NCI-H2227 treated with DMSO at 0.1 percent for 48 hours (cell line): ENCODE measurements at regions not wholly inside any gene's neighbourhood (a gene's known extent, or its start where the extent isn't known, plus 50 kb on each side); places are given as distances from the start of the nearest gene placed in this dataset.
"Not testable (repeated sequence)": the region's sequence is repeated elsewhere in the genome, so short reads cannot be mapped to it uniquely, and the experiment has no call there.

Source experiments
- DNase-seq: peaks from one replicate; lab custom pipeline; 2025; lab: John Stamatoyannopoulos, UW

- DNase-seq, result peak; percentile 6
Observed at GRCh38 chr4:79266136-79266535, 59.7 kb downstream of the NAA11 start.

DNA sequence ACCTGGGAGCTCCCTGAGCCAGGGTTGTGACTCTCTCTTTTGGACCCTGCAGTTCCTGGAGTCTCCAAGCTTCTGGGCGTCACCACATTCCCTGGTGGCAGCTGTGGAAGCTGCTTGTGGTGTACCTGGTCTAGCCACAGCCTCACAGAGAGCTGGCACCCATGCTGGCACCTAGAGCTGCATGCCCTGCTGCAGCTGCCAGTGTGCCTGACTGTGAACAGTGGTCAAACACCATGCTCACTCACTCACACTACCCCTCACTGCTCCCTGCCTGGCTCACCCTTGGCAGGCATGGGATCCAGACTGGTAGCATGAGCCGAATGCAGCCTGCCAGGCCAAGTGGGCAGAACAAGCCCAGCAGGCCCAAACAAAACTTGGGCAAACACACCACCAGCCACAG lies 66.6 kb downstream of the NAA11 start:
- DNase-seq, result no peak

DNA sequence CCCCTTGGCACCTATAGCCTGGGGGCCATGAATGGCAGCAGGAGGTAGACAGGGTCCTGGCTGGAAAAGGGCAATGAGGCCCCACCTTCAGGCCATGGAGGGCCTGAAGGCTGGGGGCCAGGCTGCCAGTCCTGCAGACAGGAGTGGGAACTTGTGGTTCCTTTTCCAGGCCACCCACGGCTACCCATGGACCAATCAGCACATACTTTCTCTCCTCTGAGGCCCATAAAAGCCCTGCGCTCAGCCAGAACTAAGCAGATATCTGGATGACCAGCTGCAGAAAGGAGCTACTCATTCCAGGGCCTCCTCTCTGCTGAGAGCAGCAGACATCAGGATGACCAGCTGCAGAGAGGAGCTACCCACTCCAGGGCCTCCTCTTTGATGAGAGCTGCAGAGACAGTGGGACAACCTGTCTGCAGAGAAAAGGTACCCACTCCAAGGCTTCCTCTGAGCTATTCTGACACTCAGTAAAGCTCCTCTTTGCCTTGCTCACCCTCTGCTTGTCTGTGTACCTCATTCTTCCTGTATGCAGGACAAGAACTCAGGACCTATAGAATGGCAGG lies 67.2 kb downstream of the NAA11 start:
- DNase-seq, result no peak

DNA sequence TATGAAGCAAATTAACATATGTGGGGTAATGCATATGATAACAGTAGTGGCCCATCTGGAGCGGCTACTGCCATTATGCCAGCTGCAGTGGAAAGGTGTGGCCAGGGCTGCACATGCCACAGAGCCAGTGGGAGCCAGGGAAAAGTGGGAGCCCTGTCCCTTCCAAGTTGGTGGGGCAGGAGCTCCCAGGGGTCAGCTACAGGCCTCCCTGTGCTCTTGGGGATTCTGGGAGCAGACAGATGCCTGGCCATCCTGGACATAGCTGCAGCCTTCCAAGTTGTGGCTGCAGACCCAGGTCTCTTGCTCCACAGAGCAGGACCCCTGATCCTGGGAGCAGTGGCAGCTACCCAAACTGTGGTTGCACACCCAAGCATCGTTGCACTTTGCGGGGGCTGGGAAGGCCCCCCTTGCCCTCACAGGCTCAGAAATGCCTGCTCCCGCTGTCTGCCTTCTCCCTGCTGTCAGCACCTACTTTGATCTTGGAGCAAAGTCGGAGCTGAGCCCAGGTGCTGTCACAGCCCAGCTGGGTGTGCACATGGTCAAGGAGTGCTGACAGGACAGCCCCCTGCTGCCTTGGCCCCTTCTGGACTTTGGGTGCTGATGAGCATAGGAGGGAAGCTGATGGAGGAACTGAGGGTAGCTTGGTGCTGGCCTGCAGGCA lies 67.8 kb downstream of the NAA11 start:
- DNase-seq, result no peak

DNA sequence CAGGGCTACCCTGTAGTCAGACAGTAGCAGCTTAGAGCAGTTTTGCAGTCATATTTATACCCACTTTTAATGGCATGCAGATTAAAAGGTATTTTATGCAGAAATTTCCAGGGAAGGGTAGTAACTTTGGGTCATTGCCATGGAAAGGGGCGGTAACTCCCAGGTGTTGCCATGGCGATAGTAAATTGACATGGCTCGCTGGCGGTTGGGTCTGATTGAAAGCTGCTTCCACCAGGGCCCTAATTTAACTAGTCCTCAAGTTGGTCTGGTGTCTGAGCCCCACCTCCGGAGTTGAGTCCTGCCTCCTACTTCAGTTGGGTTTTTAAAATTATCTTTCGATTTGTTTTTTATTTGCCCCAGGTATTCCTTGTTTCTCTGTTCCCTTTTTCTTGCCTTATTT lies 70.1 kb downstream of the NAA11 start:
- DNase-seq, result peak; percentile 45

DNA sequence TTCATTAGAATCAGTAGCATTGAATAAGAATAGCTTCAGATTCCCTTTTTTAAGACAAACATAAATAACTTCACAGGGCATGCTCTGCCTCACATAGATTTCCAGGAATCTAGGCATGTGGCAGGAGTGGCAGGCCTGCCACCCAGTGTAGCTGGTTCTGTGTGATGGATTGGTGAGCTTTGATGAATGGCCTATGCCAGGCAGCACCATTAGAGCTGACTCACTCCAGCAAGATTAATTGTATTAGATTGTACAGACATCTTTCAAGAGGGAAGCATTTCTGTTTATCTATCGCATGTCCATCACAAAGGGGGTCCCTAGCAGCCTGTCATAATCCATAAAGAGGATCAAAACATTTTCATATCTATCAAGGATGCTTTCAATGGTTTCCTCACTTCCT lies 71.9 kb downstream of the NAA11 start:
- DNase-seq, result no peak

GRCh38 chr4:79253168-79253567 lies 72.7 kb downstream of the NAA11 start:
- DNase-seq, result no peak

DNA sequence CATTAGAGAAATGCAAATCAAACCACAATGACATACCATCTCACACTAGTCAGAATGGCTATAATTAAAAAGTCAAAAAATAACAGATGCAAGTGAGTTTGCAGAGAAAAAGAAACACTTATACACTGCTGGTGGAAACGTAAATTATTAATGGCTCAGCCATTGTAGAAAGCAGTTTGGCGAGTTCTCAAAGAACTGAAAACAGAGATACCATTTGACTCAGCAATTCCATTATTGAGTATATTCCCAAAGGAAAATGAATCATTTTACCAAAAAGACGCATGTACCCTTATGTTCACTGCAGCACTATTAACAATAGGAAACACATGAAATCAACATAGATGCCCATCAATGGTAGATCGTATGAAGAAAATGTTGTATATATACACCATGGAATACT lies 75.0 kb downstream of the NAA11 start:
- DNase-seq, result no peak

GRCh38 chr4:79249881-79250503 lies 75.9 kb downstream of the NAA11 start:
- no peak for DNase-seq

- DNase-seq, result no peak
Observed at GRCh38 chr4:79248610-79249009, 77.3 kb downstream of the NAA11 start.

- no peak for DNase-seq
Observed at GRCh38 chr4:79247695-79248394, 78.0 kb downstream of the NAA11 start.

GRCh38 chr4:79245200-79245940 lies 80.5 kb downstream of the NAA11 start:
- not testable (repeated sequence) for DNase-seq

DNA sequence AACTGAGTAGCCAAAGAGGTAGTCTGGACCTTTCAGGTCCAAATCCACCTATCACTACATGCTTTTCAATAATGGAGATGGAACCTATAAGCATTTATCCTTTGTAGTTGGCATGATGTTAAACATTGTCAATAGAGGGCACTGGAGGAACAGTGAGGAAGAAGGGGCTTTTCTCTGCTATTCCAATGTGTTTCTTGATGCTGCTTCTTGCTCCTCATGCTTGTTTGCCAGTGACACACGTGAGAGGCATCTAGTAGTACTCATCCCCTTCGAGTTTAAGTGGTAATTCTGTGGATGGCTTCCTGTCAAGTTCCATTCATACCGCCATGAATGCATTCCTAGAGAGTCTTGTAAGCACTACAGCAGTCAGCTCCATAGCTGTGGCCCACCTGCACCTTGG lies 84.0 kb downstream of the NAA11 start:
- DNase-seq, result no peak

DNA sequence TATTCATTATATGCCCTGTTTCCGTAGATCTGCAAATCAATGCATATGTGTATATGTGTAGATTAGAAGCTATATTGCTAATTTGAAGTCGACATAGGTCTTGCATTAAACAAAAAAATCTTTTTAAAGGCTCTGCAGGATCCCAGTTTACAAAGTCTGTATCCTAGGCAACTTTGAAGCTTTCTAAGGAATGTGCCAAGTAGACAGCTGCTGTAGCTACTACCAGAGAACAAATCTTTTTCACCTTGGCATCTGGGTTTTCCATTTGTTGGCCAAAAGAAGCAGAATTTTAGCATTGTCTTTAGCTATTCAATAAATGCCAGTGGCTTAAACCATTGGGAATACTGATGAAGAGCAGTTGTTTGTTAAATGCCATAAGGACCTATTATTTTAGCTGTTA lies 88.0 kb downstream of the NAA11 start:
- DNase-seq, result no peak

DNA sequence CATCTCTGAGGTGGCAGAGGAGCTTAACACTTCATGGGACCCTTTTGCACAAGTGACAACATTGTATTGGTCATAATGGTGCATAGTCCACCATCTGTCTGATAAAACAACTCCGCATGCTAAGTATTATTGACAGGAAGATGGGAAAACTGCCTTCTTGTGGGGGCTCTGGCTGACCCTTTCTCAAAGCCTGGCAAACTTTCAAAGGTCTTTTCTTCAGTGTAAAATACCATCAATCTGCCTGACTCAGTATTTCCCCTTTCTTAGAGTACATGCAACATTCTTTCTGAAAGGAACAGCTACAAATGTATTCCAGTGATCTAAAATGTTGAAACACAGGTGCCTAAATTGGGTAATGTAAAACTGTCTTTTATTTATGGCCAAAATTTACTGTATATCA lies 89.1 kb downstream of the NAA11 start:
- DNase-seq, result no peak

GRCh38 chr4:79235095-79235494 lies 90.8 kb downstream of the NAA11 start:
- no peak for DNase-seq

- no peak for DNase-seq
Observed at GRCh38 chr4:79233820-79234219, 92.0 kb downstream of the NAA11 start.

DNA sequence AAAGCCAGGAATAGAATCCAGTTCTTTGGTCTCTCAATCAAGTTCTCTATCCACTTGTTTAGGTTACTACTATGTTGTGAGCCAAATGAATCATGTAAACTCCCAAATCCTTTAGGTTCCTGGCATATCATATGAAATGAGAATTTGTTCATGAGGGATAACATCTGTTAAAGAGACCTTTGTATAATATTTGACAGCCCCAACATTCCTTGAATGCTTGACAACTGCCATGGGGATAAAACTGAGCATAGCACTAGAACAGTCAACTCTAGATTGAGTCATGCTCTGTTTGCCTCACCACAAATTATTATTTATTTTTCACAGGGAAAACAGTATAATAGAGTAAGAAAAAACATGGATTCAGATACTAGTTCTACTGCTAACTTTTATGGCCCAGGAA lies 93.3 kb downstream of the NAA11 start:
- no peak for DNase-seq

DNA sequence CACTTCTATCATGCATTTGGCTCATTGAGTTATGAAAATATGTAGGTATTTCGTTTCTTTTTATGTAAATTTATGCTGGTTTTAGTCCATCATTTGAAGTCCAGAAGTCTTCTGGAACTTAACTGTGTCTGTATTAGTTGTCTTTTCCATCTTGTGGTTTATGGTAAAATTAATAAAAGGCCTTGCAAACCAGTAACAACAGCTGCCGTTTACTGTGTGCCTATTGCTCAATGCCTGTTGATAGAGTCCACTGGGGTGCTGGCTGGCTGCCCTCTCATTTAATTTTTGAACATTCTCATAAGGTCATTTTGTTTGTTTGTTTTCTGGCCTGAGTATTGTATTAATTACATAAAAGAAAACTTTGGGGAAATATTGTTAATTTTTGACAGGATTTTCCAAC lies 98.0 kb downstream of the NAA11 start:
- no peak for DNase-seq

- DNase-seq, result peak; percentile 26
Observed at GRCh38 chr4:79225360-79225759, 100.5 kb downstream of the NAA11 start.

DNA sequence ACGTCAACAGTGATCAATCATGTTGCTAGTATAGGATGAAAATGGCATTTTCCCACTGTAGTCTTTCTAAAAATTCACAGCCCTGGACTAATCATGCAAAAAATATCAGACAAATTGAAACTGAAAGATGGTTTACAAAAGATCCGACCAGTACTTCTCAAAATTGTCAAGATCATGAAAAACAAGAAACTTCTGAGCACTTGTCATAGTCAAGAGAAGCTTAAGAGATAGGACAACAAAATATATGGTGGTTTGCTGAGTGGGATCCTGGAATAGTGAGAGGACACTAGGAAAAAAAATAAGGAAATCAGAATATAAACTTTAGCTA lies 101.1 kb downstream of the NAA11 start:
- DNase-seq, result no peak

DNA sequence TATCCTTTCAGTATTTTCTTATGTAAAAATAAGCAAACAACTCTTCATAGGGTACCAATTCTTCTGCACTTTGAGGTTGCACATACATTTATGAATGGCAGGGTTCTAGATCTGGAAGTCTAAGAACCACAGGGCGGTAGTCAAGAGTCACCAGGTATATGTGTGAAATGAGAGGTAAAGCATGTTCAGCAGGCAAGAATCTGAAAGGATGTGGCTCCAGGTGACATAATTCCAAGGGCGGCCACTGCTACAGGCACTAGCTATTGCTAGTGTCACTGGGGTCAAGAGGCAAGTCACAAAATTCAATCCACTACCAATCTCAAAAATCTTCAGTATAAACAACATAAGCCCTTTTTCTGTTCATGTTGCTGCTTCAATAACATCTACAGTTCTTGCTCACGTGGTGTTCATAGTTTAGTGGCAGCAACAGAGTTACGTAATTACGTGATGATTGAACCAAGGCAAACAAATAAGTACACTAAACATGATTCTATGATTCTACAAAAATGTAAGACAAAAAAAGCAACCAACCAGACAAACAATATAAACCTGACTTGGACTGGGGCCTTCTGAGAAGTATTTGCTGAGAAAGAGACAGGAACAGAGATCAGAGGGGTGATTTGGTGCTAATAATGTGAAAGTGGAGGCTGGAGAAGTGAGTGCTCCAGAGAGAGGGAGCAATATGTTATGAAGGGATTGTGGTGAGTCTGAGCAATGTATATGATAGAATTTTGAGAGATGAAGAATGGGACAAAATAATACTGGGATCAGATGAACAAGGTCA lies 101.7 kb downstream of the NAA11 start:
- no peak for DNase-seq
